IPS-NIHi7 (cell line): ENCODE measurements at regions not wholly inside any gene's neighbourhood (a gene's known extent, or its start where the extent isn't known, plus 50 kb on each side); places are given as distances from the start of the nearest gene placed in this dataset.
"Not testable (repeated sequence)": the region's sequence is repeated elsewhere in the genome, so short reads cannot be mapped to it uniquely, and the experiment has no call there.

Experiments used
- DNase-seq: peaks from one replicate; pipeline ENCODE4 v3.0.0; 2012; ENCODE audit warnings: mixed read lengths; ENCODE audit errors: extremely low spot score

DNA sequence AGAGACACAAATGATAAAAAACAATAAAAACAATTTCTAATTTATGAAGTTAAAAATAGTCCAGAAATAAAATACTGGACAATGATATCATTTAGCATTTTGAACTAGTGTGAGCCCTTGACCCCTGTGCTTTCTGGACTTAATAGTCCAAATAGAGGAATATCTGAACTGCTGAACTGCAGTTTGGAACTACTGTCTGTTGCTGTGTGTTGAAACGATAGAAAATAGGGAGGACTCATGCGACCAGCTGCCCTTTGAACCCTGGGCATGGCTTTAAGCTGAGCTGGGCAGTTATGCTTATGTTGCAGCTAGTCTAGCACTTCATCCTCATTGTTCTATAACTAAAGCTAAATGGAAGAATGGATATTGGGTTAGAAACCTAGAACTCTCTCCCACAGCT is 99.5 kb downstream of the FMR1NB start:
- no peak for DNase-seq

- no peak for DNase-seq
Observed at GRCh38 chrX:148084611-148085010, 103.5 kb downstream of the FMR1NB start.

- no peak for DNase-seq
Observed at GRCh38 chrX:148120151-148120550, 139.0 kb downstream of the FMR1NB start.

- no peak for DNase-seq
Observed at GRCh38 chrX:148120999-148121623, 140.0 kb downstream of the FMR1NB start.

- not testable (repeated sequence) for DNase-seq
Observed at GRCh38 chrX:148128872-148129505, 147.9 kb downstream of the FMR1NB start.

DNA sequence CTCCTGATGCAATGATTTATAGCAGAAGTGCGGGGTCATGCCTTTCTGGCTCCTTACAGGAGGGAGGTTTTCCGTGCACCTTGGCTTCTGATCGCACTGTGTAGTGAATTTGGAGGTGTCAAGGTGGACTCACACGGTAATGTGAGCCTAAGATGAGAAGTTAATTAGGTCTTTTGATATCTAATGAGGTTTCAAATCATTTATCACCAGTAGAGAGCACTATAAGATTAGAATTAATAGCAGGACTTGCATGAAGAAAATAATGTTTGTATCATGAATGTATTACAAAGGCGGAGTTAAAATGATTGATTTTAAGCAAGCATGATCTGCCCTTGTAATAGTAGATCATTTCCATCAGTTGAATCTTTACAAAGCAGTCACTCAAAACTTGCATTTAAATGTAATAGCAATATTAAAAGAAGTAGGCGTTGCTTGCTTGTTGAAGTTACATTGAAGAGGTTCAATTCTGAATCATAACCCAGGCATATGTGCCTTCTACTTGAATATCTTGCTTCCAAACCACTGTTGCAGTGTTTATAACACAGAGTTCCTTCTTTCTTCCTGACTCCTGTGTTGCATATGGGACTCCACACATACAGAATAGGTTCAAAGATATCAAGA is 152.1 kb downstream of the FMR1NB start:
- DNase-seq, result no peak

DNA sequence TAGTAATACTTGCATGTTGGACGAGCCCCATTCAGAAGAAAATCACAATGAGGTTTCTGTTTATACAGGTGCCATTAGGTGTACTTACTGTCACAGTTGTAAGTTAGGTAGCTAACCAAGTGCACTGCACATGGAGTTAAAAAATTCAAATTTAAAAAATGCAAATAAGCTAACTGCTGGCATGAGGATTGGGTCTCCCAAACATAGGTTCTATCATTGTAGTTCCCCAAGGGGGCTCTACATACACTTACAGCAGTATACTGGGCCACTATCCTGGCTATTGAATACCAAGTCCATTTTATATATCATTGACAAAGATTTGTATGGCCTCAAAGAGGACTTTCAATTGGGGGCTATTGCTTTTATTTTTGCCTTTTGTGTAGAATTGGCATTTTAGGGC is 153.4 kb downstream of the FMR1NB start:
- DNase-seq, result no peak

DNA sequence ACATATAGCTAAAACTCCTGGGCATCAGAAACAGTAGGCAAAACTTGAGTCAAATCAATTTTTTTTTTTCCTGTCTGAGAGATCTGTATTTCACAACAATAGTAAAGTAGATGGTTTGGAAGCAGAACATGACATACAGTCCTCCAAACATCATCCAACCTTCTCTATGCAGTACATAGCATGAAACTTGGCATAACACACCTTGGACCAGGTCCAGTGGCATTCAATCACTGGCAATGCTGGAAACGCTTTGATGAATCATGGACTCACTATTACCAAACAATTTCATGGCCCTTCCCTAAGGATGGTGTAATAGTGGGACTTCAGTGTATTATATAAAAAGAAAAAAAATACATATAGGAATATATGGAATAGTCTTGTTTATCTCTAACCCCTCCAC is 154.6 kb downstream of the FMR1NB start:
- DNase-seq, result no peak

GRCh38 chrX:148146121-148146520 is 165.0 kb downstream of the FMR1NB start:
- DNase-seq, result no peak

- no peak for DNase-seq
Observed at GRCh38 chrX:148156986-148157385, 175.8 kb downstream of the FMR1NB start.

DNA sequence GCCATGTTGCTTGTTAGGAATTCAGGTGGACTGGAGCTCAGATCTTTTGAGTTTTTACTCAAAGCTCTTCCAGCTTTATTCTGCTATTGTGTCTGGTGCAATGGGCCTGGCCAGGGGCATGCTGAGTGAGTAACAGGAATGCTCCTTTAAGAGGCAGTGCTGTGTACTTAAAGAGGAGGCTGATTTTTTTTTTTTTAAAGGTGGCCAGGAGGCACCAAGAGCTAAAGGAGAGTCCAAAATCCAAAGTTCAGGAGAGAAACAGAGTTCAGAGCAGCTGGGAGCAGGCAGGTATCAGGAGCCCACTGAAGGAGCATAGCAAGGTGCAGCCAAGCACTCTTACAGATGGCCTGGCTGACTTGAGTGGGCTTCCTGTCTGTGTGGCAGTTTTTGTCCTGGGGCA is 178.7 kb downstream of the FMR1NB start:
- DNase-seq, result no peak

DNA sequence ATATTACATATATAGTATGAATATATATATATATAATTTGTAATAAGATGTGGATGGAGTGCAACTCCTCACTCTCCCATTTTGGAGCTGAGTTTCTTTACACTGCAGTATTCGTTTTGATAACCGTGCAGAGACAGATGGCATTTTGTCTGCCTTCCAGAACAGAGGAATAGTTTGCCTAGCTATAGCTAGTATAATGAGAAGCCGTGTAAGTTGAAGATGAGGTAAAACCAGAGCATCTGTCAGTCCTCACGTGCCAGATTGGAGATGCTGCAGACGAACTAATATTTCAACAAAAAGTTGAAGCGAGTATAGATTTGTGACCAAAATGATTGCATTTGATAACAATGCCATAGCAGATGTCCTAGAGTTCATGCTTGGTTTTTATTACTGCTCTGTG is 180.6 kb downstream of the FMR1NB start:
- DNase-seq, result no peak

- DNase-seq, result no peak
Observed at GRCh38 chrX:148185631-148186030, 204.5 kb downstream of the FMR1NB start.

GRCh38 chrX:148192547-148192946 is 211.4 kb downstream of the FMR1NB start:
- no peak for DNase-seq

- DNase-seq, result no peak
Observed at GRCh38 chrX:148193759-148194158, 212.6 kb downstream of the FMR1NB start.

DNA sequence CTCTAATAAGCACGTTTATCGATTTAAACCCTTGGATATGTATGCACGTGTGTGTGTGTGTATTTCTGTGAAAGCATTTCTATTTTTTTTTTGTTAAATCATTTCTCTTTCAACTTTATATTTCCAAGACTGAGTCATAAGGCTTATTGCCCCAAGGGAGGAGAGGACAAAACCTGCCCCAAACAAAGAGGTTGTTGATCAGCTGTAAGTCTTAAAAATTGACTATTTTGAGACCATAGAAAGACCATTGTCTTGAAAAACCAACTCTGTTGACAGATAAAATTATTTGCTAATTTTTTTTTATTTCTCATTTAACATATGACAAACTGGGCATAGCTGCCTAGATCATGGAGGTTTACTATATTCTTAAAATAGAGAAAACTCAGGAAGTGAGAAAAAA is 222.4 kb downstream of the FMR1NB start:
- DNase-seq, result no peak

DNA sequence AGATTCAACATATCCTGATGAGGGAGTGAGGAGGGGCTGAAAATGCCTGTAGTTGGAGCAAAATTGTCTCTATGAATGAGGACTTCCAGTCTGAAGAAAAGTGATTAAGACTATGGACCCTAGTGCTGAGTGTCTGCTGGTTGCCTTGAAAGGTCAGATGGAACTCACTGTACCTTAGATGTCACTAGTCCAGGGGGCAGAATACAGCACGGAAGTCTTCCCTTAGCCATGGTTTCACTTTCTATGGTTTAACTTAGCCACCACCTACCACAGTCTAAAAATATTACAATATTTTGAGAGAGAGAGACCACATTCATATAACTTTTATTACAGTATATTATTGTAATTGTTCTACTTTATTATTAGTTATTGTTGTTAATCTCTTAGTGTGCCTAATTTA is 223.1 kb downstream of the FMR1NB start:
- DNase-seq, result no peak

GRCh38 chrX:148214786-148215185 is 233.6 kb downstream of the FMR1NB start:
- no peak for DNase-seq

DNA sequence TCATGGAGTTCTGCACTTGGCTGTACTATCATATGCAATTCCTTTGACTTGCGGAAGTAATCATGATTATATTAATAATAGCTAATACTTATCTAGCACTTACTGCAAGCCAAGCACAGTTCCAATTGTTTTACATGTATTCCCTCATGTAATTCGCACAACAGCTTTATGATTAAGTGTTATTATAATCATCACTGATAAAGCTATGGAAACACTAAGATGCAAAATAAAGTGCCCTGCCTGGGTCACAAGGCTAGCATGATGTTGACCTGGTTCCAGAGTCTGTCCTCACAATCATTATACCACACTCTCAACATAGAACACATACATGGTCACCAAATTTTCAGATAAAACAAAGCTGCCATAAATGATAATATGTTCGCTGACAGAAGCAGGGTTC is 234.6 kb downstream of the FMR1NB start:
- no peak for DNase-seq

DNA sequence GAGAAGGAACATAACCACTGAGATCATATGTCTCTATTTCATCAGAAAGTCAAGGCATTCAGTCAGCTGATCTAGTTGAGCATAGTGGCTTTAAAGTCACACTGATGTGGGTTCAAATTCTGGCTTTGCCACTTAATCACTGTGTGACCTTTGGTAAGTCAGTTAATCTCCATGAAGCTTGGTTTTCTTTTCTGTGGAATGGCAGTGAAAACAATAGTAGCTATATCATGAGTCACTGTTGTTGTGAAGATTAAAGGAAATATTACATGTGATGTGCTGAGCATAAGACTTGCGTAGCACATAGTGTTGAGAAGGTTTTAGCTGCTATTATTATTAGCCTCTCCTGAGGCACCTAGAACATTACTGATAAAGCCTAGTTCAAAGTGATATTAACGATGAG is 242.2 kb downstream of the FMR1NB start:
- DNase-seq, result no peak

DNA sequence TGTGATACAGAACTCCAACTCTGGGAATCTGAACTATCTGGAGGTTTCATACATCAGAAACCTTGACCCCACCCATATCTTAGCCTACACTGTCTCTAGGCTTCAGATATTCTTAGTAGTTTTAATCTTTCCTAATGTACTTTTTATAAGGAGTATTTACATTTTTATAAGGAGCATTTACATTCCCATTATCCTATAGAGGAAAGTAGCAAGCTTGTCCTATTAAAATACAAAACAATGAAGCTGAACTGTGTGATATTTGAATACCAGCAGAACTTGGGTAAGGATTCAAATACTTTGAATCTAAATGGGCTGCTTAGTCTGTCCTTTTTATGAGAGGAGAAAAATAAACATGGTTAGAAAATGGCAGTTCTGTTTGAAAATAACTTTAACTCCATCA is 247.4 kb downstream of the FMR1NB start:
- DNase-seq, result no peak

- DNase-seq, result no peak
Observed at GRCh38 chrX:148229801-148230303, 248.7 kb downstream of the FMR1NB start.

- no peak for DNase-seq
Observed at GRCh38 chrX:148259990-148260389, 240.4 kb upstream of the AFF2 start.
